NT2/D1 (cell line): ENCODE measurements at regions not wholly inside any gene's neighbourhood (a gene's known extent, or its start where the extent isn't known, plus 50 kb on each side); places are given as distances from the start of the nearest gene placed in this dataset.

Source experiments
- SUZ12 ChIP-seq: IDR thresholded peaks from 2 replicates; pipeline ENCODE4 v1.6.1; 2011; ENCODE audit not compliant: insufficient read length, insufficient read depth; ENCODE audit errors: extremely low read depth
- YY1 ChIP-seq: IDR thresholded peaks from 2 replicates; pipeline ENCODE4 v1.6.1; 2011; ENCODE audit not compliant: insufficient read length, insufficient read depth
- ZNF274 ChIP-seq: IDR thresholded peaks from 2 replicates; pipeline ENCODE4 v1.6.1; 2011; ENCODE audit warnings: mild to moderate bottlenecking, low read depth, low read length

DNA sequence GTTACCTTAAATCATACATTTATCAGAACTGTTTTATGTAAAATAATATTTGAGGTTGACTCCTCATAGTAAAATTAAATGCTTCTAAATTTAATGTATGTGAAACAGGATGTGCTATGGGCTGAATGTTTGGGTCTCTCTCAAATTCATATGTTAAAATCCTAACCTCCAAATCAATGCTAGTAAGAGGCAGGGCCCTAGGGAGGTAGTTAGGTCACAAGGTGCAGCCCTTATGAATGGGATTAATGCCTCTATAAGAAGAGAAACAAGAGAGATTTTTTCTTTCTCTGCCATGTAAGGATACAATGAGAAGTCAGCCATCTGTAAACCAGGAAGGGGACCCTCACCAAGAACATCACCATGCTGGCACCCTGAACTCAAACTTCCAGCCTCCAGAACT, 67.2 kb upstream of the ETAA1 start:
- no peak for TF ChIP-seq SUZ12
- no peak for TF ChIP-seq ZNF274
- TF ChIP-seq YY1: no peak
